Breast epithelium (tissue), 4 donors: ENCODE measurements at regions not wholly inside any gene's neighbourhood (a gene's known extent, or its start where the extent isn't known, plus 50 kb on each side); places are given as distances from the start of the nearest gene placed in this dataset.

ENCODE experiments used
- DNase-seq, 2 donors: peaks; one replicate each; pipeline ENCODE4 v3.0.0-alpha.2; 2019; ENCODE audit warnings: low spot score in 2 of 2
- H3K27ac ChIP-seq, 2 donors: fragments of 200-600 bp; sonication (generic) in 1 of 2; one replicate each; pipeline ENCODE4 v1.5.1; 2016 to 2019; ENCODE audit warnings: mild to moderate bottlenecking in 1 of 2
- H3K27me3 ChIP-seq, 2 donors: fragments of 200-600 bp; sonication (generic) in 1 of 2; one replicate each; pipeline versions ENCODE4 v1.5.1 to v1.6.0; 2017 to 2019; ENCODE audit warnings: control low read depth in 1 of 2, mild to moderate bottlenecking in 1 of 2
- H3K36me3 ChIP-seq: fragments of 200-600 bp; one replicate; pipeline ENCODE4 v1.5.1; 2019
- H3K4me1 ChIP-seq, 2 donors: fragments of 200-600 bp; sonication (generic); one replicate each; pipeline ENCODE4 v1.5.1; 2016 to 2019; ENCODE audit warnings: control low read depth in 1 of 2
- H3K4me3 ChIP-seq, 3 donors: fragments of 200-600 bp; sonication (generic); 1 replicate in 2 of 3; 2 replicates in 1 of 3; pipeline ENCODE4 v1.5.1; 2016 to 2019; ENCODE audit warnings: mild to moderate bottlenecking in 3 of 3, moderate library complexity in 2 of 3
- H3K9me3 ChIP-seq, 2 donors: fragments of 200-600 bp; sonication (generic) in 1 of 2; one replicate each; pipeline ENCODE4 v1.5.1; 2016 to 2019; ENCODE audit warnings: control low read depth in 1 of 2
- POLR2A ChIP-seq: fragments of 450-650 bp; IDR thresholded peaks from one replicate; pipeline ENCODE4 v1.6.1; 2016; ENCODE audit warnings: antibody characterized with exemption, mild to moderate bottlenecking, moderate library complexity
- POLR2AphosphoS5 ChIP-seq, 3 donors: sonication (generic); formaldehyde crosslinking; IDR thresholded peaks; one replicate each; pipeline ENCODE4 v1.6.1; 2017; ENCODE audit warnings: antibody characterized with exemption in 3 of 3
- intact Hi-C: fragments of 100-400 bp; cut with DNase I; formaldehyde crosslinking; loops from one replicate; pipeline ENCODE4 v1.15.1; 2023; ENCODE audit warnings: low total_unique reads
- TF ChIP-seq, protein P1 (sequence below), 3 donors: fragments of 450-650 bp; IDR thresholded peaks; one replicate each; pipeline ENCODE4 v1.5.1; 2016 to 2017; ENCODE audit warnings: antibody characterized with exemption in 3 of 3, mild to moderate bottlenecking in 3 of 3, moderate library complexity in 3 of 3

DNA sequence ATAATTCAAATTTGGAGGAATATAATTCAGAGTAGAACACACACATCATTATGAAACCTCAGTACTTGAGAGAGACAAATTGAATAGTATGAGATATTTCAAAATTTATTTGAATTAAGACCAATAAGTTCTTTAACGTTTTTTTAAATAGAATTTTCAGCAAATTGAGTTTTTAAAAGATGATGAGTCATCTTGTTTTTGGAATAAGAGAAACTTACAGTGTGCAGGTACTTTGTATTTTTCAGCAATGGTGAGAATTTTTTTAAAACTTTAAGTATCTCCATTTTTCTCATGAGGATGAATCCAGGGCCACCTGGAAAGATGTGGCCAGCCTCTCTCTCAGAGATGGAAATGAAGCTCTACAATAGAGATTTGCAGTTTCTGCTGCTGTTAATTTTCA lies 1015.0 kb upstream of the TENM4 start:
- H3K4me1 ChIP-seq: no peaks in the 10 kb centered on the region
- no peak overlapping the region for H3K4me3 ChIP-seq
- no peaks in the 10 kb centered on the region for H3K27me3 ChIP-seq
- no peaks in the 10 kb centered on the region for H3K36me3 ChIP-seq
- no peak overlapping the region for H3K27ac ChIP-seq
- TF ChIP-seq, protein P1, sequence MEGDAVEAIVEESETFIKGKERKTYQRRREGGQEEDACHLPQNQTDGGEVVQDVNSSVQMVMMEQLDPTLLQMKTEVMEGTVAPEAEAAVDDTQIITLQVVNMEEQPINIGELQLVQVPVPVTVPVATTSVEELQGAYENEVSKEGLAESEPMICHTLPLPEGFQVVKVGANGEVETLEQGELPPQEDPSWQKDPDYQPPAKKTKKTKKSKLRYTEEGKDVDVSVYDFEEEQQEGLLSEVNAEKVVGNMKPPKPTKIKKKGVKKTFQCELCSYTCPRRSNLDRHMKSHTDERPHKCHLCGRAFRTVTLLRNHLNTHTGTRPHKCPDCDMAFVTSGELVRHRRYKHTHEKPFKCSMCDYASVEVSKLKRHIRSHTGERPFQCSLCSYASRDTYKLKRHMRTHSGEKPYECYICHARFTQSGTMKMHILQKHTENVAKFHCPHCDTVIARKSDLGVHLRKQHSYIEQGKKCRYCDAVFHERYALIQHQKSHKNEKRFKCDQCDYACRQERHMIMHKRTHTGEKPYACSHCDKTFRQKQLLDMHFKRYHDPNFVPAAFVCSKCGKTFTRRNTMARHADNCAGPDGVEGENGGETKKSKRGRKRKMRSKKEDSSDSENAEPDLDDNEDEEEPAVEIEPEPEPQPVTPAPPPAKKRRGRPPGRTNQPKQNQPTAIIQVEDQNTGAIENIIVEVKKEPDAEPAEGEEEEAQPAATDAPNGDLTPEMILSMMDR (IDR thresholded peaks at IDR 0.05): no peak
- TF ChIP-seq POLR2A (no peak), POLR2AphosphoS5 (IDR thresholded peaks at IDR 0.05) (no peak)
- intact Hi-C loops: no loop called here
- DNase-seq: no peak
- no peaks in the 10 kb centered on the region for H3K9me3 ChIP-seq

DNA sequence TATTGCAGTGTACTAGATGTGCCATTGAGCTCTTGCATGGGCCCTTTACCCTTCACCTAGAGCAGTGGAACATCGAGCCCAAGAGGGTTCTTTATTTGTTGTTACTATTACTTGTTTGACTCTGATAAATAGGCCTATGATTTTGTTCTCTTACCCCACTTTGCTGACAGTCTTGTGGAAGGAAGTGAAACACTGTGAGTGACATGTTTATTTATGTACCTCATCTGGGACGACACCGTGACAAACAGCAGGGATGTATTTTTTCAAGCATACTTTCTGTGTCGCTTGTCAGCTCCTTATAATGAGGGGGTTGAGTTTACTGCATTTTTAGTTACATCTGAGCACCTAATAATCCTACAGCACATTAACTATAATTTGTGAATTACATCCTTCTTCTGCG lies 1010.3 kb upstream of the TENM4 start:
- Histone ChIP-seq H3K9me3 (no peaks in the 10 kb centered on the region), H3K36me3 (no peaks in the 10 kb centered on the region), H3K27ac (no peak overlapping the region), H3K4me1 (no peaks in the 10 kb centered on the region), H3K27me3 (no peaks in the 10 kb centered on the region), H3K4me3 (no peak overlapping the region)
- DNase-seq: no peak
- intact Hi-C loops: no loop called here
- TF ChIP-seq POLR2A (no peak), POLR2AphosphoS5 (IDR thresholded peaks at IDR 0.05) (no peak)
- TF ChIP-seq, protein P1 (IDR thresholded peaks at IDR 0.05): no peak

GRCh38 chr11:80448709-80449108 lies 1007.9 kb upstream of the TENM4 start:
- intact Hi-C loops: no loop called here
- Histone ChIP-seq H3K4me3 (no peak overlapping the region), H3K27me3 (no peaks in the 10 kb centered on the region), H3K9me3 (no peaks in the 10 kb centered on the region), H3K4me1 (no peaks in the 10 kb centered on the region), H3K27ac (no peak overlapping the region), H3K36me3 (no peaks in the 10 kb centered on the region)
- no peak for DNase-seq
- no peak for TF ChIP-seq POLR2AphosphoS5 (IDR thresholded peaks at IDR 0.05)

DNA sequence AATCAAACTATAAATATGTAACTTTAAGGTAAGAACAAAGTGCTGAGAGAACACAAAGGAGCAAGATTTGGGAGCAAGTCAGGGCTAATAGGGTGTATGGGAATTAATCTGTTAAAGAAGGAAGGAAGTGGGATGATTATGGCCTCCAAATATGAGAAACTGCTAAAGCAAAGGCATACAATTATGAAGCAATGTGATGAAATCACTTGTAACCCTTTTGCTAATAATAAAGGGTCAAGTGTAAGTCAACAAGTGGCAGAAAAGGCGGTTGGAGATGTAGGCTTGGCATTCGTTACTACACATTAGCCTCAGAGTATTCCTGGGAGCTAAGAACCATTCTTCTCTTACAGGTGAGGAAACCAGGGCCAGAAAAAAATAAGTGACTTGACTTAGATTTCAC lies 1002.3 kb upstream of the TENM4 start:
- DNase-seq: no peak
- H3K27me3 ChIP-seq: no peaks in the 10 kb centered on the region
- H3K4me3 ChIP-seq: no peak overlapping the region
- H3K27ac ChIP-seq: no peak overlapping the region
- no peaks in the 10 kb centered on the region for H3K36me3 ChIP-seq
- no peaks in the 10 kb centered on the region for H3K4me1 ChIP-seq
- TF ChIP-seq POLR2A (no peak), POLR2AphosphoS5 (IDR thresholded peaks at IDR 0.05) (no peak)
- TF ChIP-seq, protein P1 (IDR thresholded peaks at IDR 0.05): no peak
- no peaks in the 10 kb centered on the region for H3K9me3 ChIP-seq
- intact Hi-C loops: no loop called here

GRCh38 chr11:80441821-80442220 lies 1001.0 kb upstream of the TENM4 start:
- Histone ChIP-seq H3K9me3 (no peaks in the 10 kb centered on the region), H3K4me1 (no peaks in the 10 kb centered on the region), H3K36me3 (no peaks in the 10 kb centered on the region), H3K4me3 (no peak overlapping the region), H3K27ac (no peak overlapping the region), H3K27me3 (no peaks in the 10 kb centered on the region)
- TF ChIP-seq POLR2A (no peak), POLR2AphosphoS5 (IDR thresholded peaks at IDR 0.05) (no peak)
- TF ChIP-seq, protein P1 (IDR thresholded peaks at IDR 0.05): no peak
- intact Hi-C loops: no loop called here
- no peak for DNase-seq

- intact Hi-C loops: no loop called here
- Histone ChIP-seq H3K36me3 (no peaks in the 10 kb centered on the region), H3K27ac (no peak overlapping the region), H3K27me3 (no peaks in the 10 kb centered on the region), H3K4me1 (no peaks in the 10 kb centered on the region), H3K9me3 (no peaks in the 10 kb centered on the region), H3K4me3 (no peak overlapping the region)
- TF ChIP-seq, protein P1 (IDR thresholded peaks at IDR 0.05): no peak
- TF ChIP-seq POLR2AphosphoS5 (IDR thresholded peaks at IDR 0.05) (no peak), POLR2A (no peak)
- DNase-seq: no peak
Measured at GRCh38 chr11:80440835-80441234, 1000.0 kb upstream of the TENM4 start.
